GM12875 (cell line): ENCODE measurements at regions not wholly inside any gene's neighbourhood (a gene's known extent, or its start where the extent isn't known, plus 50 kb on each side); places are given as distances from the start of the nearest gene placed in this dataset.

ENCODE experiments used
- H3K4me3 ChIP-seq: one replicate; pipeline ENCODE4 v1.5.1; 2011; ENCODE audit warnings: low read depth, low read length, control low read depth
- CTCF ChIP-seq: IDR thresholded peaks from 2 replicates; pipeline ENCODE4 v1.5.1; 2011; ENCODE audit warnings: low read depth, mild to moderate bottlenecking, control low read depth, inconsistent platforms, low read length, moderate library complexity, borderline replicate concordance; ENCODE audit not compliant: insufficient read depth

- no peak for TF ChIP-seq CTCF
- no peak overlapping the region for H3K4me3 ChIP-seq
These were observed 67.2 kb downstream of the ZBTB18 start for GRCh38 chr1:244118109-244118761.

- no peak overlapping the region for H3K4me3 ChIP-seq
- TF ChIP-seq CTCF, result no peak
These were observed 77.7 kb downstream of the ZBTB18 start for GRCh38 chr1:244128591-244129383.

- no peak overlapping the region for H3K4me3 ChIP-seq
- no peak for TF ChIP-seq CTCF
These were observed 86.2 kb downstream of the ZBTB18 start for GRCh38 chr1:244137276-244137675.

- no peak for TF ChIP-seq CTCF
- H3K4me3 ChIP-seq, result no peak overlapping the region
These were observed 86.6 kb downstream of the ZBTB18 start for GRCh38 chr1:244137725-244138124.

GRCh38 chr1:244138399-244138798, 87.3 kb downstream of the ZBTB18 start:
- no peak for TF ChIP-seq CTCF
- H3K4me3 ChIP-seq, result no peak overlapping the region

- H3K4me3 ChIP-seq, result no peak overlapping the region
- TF ChIP-seq CTCF, result no peak
These were observed 88.6 kb downstream of the ZBTB18 start for GRCh38 chr1:244139655-244140054.

GRCh38 chr1:244140420-244140819, 89.3 kb downstream of the ZBTB18 start:
- TF ChIP-seq CTCF, result no peak
- H3K4me3 ChIP-seq, result no peak overlapping the region
